NCI-H1436 treated with DMSO at 0.1 percent for 48 hours (cell line): ENCODE measurements at regions not wholly inside any gene's neighbourhood (a gene's known extent, or its start where the extent isn't known, plus 50 kb on each side); places are given as distances from the start of the nearest gene placed in this dataset.
"Not testable (repeated sequence)": the region's sequence is repeated elsewhere in the genome, so short reads cannot be mapped to it uniquely, and the experiment has no call there.

Source experiments
- DNase-seq: peaks from one replicate; lab custom pipeline; 2025; lab: John Stamatoyannopoulos, UW

DNA sequence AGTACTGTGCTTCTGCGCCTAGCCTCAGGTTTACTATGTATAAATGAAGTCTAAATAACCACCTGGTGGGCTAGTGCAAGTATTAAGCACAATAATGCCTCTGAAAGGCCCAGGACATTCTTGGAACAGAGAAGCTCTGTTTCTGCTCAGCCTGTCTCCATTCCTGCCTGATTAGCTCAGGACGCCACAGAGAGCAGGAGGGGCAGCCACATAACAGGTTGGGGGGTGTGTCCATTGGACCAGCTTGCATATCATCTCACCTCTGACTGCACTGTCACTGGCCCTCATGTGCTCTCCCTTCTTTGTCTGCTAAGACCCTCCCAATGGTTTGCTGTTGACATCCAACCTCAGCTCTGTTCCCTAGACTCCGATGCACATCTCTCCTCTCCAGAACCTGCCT lies 52.8 kb upstream of the IKZF1 start:
- no peak for DNase-seq

GRCh38 chr7:50246551-50246950 lies 58.0 kb upstream of the IKZF1 start:
- no peak for DNase-seq

GRCh38 chr7:50242111-50242510 lies 62.4 kb upstream of the IKZF1 start:
- not testable (repeated sequence) for DNase-seq

DNA sequence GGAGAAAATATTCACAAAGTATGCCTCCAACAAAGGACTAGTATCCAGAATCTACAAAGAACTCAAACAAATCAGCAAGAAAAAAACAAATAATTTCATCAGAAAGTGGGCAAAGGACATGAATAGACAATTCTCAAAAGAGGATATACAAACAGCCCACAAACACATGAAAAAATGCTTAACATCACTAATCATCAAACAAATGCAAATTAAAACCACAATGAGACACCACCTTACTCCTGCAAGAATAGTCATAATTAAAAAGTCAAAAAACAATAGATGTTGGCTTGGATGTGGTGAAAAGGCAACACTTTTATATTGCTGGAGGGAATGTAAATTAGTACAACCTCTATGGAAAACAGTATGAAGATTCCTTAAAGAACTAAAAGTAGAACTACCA lies 63.8 kb upstream of the IKZF1 start:
- DNase-seq, result not testable (repeated sequence)

DNA sequence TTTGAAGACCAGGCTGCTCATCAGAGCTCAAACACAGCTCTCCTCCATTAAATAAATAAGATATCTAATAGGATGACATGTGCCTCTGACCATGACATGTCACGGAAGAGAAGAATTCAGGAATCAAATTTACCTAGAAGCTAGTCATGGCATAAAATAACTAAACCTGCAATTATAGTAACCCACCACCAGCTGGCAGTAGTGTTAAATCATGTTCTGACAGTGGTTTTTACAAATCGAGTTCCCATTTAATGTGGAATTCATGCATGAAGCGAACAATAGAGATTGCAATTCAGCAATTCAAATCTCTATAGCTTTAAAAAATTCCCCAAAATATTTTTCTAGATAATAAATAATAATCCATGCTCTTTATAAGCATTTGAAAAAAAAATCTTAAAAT lies 74.6 kb upstream of the IKZF1 start:
- no peak for DNase-seq

DNA sequence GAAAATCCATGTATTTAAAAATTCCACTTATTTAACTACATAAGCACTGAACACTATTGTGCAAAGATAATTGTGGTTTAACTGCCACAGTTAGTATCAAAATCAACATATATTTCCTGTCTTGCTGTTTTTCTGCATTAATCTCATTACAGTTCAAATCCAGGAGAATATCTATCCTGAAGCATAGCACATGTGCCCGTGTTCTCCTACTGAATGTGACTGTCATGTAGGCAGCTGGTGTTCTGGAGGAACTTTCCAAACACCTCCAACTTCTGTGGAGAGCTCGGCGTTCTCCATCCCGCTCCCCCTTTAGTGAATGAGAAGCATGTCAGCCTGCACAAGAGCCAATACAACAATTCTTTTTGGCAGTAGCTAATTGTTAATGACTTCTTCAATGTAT lies 76.4 kb upstream of the IKZF1 start:
- DNase-seq, result no peak

GRCh38 chr7:50227726-50228125 lies 76.8 kb upstream of the IKZF1 start:
- DNase-seq, result no peak

DNA sequence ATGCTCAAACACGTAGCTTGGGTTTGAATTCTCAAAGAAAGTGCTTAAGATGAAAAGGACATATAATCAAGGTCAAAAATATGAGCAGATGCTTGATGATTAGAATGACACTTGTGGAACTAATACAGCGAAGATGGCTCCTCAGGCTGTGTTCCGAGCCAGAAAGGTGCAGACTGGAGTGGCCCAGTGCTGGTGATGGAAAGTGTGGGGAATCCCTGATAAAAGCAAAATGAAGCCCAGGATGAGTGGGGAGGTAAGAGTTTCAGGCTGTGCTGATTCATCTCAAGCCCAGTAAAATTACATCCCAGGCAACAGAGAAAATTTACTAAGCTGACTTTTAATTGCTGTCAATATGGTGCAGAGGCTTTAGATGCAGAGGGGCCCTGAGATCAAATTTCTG lies 77.8 kb upstream of the IKZF1 start:
- no peak for DNase-seq

- no peak for DNase-seq
These were observed 78.4 kb upstream of the IKZF1 start for GRCh38 chr7:50226145-50226544.

- no peak for DNase-seq
These were observed 83.1 kb upstream of the IKZF1 start for GRCh38 chr7:50221433-50221832.

DNA sequence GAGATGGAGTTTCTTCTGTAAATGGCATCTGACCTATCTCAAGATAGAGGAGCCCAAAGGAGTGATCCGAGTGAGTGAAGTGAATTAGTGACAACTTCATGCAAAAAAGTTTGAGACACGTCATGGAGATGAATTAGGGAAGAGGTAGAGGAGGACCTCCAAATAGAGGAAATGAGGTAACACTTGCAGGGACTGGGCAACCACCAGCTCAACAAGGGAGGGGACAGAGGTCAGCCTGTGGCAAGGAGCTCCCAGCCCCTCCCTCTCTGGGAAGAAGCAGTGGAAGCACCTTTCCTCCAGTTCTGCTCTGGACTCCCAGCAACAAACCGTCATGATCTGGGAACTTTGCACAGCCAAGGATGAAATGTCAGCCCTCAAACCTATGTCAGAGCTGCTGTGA lies 83.5 kb upstream of the IKZF1 start:
- DNase-seq, result no peak

GRCh38 chr7:50220273-50220672 lies 84.2 kb upstream of the IKZF1 start:
- no peak for DNase-seq

DNA sequence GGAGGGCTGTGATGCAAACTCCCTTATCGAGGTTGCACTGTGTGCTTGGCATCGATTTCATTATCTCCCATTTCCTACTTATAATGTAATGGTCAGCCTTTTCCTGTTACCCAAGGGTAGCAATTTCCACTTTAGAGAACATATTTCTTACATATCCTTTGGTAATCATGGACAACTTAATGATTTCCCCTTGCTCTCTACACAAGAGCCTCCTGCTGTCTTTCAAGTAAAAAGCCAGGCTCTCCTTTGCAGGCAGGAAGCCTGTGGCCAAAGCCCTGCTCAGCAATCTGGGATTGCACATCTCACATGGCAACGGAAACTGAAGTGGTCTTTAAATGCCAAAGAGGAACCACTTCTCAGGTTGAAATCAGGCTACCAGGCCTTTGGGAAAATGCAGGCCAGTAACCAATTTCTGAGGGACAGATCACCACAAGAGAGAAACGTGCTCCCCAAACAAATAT lies 86.7 kb upstream of the IKZF1 start:
- DNase-seq, result no peak

DNA sequence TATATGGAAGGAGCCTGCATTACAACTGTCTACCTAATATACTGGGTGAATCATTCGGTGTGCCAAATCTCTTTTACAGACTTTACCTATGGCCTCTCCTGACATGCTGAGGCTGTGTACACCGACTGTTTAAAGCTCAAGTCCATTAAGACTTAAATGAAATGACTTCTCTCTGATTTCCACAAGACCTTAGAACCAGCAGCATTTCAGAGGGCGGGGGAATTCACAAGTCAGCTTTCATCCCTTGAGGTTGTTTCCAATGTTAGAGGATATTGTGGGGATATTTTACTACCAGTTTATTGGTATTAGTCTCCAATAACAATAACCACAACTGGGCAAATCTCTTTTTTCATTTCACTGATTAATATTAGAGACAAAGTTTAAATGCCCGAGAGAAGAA lies 87.1 kb upstream of the IKZF1 start:
- DNase-seq, result no peak

- no peak for DNase-seq
These were observed 87.9 kb upstream of the IKZF1 start for GRCh38 chr7:50216626-50217025.

GRCh38 chr7:50214771-50215170 lies 89.7 kb upstream of the IKZF1 start:
- DNase-seq, result no peak

DNA sequence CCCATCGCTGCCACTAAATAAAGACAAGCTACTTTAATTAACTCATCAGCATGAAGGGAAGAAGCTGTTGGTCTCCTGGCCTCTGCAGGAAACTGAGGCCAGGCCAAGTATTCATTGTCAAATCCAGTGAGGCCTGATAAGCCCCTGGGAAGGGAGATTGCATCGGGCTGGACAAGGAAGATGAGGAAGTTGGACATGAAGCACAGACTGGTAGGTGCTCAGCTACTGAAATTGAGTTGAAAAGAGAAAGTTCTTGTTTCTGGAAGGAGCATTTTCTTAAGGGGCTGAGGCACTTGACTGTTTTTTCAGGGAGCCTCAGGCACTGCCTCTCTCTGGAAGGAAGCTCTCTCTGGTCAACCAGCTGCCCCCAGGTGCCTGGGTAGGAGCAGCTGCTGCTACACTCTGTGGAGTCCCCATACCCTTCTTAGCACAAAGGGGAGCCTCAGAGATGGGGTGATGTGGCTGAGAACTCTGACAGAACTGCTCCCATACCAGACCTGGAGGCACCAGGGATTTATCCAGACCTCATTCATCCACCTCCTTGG lies 90.3 kb upstream of the IKZF1 start:
- no peak for DNase-seq

GRCh38 chr7:50213622-50214017 lies 90.9 kb upstream of the IKZF1 start:
- no peak for DNase-seq

GRCh38 chr7:50212666-50213621 lies 91.6 kb upstream of the IKZF1 start:
- no peak for DNase-seq

DNA sequence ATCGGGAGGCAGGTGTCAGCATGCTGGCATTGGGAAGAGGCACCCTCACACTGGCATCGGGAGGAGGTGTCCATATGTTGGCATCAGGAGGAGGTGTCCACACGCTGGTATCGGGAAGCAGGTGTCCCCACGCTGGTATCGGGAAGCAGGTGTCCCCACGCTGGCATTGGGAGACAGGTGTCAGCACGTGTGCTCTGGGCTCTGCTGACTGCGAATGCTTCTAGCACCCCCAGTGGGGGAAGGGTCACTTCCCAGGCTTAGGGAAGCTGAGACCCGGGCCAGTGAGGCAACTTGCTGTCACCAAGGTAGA lies 92.5 kb upstream of the IKZF1 start:
- no peak for DNase-seq

DNA sequence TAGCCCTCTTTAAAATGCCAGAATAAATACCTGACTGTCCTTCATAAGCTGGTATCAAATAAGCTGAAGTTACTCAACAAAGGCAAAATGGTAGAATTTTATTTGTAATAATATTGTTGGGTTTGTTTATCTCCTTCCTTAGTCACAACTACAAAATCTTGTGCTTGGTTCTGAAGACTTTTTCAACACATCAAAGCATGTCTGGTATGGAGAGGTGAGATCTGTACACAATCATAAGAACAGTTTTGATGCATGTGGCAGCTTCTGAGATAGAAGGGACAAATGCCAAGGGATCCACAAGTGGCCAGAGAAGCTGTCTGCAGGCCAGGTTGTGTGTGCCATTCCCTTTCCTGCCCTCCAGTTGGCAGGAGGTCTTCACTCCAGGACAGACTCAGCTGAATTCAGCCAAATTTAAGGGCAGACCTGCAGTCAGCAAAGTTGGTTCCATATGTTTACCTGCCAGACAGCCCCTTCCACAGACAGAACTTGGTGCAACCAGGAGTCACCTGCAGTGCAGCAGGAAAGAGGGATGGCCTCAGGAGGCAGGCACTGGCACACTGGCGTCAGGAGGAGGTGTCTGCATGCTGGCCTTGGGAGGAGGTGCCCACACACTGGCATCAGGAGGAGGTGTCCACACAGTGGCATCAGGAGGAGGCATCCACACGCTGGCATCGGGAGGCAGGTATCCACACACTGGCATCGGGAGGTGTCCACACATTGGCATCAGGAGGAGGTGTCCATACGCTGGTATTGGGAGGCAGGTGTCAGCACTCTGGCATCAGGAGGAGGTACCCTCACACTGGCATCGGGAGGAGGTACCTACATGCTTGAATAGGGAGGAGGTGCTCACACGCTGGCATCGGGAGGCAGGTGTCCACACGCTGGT lies 93.1 kb upstream of the IKZF1 start:
- DNase-seq, result no peak

- no peak for DNase-seq
These were observed 93.8 kb upstream of the IKZF1 start for GRCh38 chr7:50210706-50211115.
